ENCODE measurements at regions not wholly inside any gene's neighbourhood (a gene's known extent, or its start where the extent isn't known, plus 50 kb on each side); places are given as distances from the start of the nearest gene placed in this dataset.
"Not testable (repeated sequence)": the region's sequence is repeated elsewhere in the genome, so short reads cannot be mapped to it uniquely, and the experiment has no call there.

DNA sequence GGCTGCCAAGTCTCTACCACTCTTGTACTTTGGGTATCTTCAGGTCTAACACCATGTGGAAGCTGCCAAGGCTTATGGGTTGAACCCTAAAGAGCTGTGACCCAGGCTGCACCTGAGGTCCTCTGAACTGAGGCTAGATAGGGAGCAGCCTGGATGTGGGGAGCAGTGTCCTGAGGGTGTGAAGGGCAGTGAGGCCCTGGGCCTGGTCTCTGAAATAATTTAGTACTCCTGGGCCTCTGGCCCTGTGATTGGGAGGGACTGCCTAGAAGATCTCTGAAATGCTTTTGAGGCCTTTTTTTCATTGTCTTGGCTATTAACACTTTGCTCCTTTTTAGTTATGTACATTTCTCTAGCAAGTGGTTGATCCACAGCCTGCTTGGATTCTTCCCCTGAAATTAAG, 847.2 kb upstream of the B3GALT2 start:
- ATAC-seq = no peak
- DNase-seq (ENCODE audit: low spot score) = no peak

DNA sequence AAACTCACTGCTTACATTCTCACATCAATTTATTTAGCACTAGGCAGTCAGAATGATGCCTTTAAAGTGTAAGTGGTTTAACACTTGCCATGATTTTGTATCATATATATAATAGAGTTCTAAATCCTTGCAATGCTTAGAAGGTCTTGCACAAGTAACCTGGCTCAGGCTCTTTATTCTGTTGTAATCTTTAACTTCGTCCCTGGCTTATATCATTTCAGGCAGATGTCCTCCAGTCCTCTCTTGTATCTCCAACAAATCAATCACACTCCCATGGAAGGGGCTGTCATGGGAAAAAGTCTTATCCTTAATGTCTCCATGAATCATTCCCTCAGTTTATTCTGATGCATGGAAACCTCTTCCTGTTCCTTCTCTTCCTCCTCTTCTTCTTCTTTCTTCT, 841.6 kb upstream of the B3GALT2 start:
- peak; percentile 80 for ATAC-seq
- DNase-seq (ENCODE audit: low spot score) = no peak

DNA sequence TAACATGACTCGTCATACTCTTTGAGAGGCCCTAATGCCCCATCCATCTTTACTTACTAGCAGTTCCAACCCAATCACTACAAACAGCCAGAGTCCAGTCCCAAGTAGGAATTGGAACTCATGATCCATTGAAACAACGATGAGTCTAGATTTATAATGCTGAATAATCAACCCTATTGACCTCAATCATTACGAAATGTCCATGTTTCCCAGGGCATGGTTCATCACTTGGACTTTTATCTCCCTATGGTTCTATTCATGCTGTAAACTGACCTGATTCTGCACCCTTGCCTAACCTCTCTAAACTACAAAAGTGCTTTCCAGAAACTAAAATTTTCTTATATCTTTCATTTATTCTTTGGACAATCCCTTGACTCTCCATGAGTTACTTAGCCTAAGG, 840.0 kb upstream of the B3GALT2 start:
- ATAC-seq (peak; percentile 92), DNase-seq (ENCODE audit: low spot score) (peak; percentile 52)

DNA sequence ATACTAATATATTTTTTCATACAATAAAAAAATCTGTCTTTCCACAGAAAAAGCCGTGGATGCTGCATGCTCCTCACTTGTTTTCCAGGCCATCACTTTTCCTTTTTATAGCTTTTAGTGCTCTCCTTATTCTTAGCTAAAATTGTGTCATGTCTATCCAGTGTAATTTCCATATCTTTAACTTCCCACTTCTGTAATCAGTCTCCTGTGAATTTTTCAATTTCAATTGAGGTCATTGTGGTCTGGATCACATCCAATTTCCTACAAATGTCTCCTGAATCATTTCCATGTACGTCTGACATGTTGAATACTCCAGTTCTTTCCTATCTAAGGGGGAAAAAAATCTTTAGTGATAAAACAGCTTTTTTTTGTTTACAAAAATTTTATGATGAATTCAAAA, 838.2 kb upstream of the B3GALT2 start:
- ATAC-seq = no peak
- DNase-seq (ENCODE audit: low spot score) = no peak

DNA sequence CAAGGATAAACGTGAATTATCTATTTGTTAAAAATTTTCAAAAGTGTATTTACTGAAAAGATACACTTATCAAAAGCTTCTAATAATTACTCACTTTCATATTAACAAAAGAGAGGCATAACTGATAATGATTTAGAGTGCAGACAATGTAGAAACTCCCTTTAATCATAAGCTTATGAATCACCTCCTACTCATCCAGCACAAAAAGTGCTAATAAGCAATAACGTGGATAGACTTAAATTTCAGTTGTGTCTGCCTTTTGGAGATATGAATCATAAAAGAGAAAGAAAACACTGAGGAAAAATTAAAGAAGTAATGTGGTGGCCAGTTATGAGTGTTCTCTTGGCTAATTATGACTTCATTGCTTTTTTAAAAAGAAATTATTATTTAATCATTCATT, 827.6 kb upstream of the B3GALT2 start:
- ATAC-seq = no peak

GRCh38 chr1:194013561-194013960, 827.1 kb upstream of the B3GALT2 start:
- DNase-seq (ENCODE audit: low spot score) (no peak), ATAC-seq (no peak)

More for the DNA sequence above, 827.6 kb upstream of the B3GALT2 start:
- DNase-seq (ENCODE audit: low spot score) = no peak

DNA sequence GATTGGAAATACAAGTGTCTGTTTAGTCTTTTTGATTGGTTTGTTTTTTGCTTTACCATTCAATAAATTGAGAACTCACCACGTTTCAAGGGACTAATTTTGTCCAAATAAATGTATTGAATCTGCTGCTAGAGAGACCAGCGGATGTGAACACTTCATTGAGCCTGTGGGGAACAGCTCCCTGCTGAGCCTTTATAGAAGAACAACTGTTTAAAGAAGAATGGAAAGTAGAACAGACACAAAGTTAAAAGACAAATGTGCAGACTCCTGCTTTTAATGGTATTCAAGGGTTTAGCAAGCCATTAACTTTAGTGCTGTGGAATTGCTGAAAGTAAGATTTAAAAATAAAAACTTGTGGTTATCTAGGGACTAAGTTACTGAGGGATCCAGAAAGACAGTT, 817.7 kb upstream of the B3GALT2 start:
- DNase-seq (ENCODE audit: low spot score) (no peak), ATAC-seq (no peak)

DNA sequence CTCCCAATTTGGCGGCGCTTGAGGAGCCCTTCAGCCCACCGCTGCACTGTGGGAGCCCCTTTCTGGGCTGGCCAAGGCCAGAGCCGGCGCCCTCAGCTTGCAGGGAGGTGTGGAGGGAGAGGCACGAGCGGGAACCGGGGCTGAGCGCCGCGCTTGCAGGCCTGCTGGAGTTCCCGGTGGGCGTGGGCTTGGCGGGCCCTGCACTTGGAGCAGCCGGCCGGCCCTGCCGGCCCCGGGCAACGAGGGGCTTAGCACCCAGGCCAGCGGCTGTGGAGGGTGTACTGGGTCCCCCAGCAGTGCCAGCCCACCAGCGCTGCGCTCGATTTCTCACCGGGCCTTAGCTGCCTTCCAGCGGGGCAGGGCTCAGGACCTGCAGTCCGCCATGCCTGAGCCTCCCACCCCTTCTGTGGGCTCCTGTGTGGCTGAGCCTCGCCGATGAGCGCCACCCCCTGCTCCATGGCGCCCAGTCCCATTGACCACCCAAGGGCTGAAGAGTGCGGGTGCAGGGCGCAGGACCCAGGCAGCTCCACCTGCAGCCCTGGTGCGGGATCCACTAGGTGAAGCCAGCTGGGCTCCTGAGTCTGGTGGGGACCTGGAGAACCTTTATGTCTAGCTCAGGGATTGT, 815.4 kb upstream of the B3GALT2 start:
- DNase-seq (ENCODE audit: low spot score); ATAC-seq: not testable (repeated sequence)

DNA sequence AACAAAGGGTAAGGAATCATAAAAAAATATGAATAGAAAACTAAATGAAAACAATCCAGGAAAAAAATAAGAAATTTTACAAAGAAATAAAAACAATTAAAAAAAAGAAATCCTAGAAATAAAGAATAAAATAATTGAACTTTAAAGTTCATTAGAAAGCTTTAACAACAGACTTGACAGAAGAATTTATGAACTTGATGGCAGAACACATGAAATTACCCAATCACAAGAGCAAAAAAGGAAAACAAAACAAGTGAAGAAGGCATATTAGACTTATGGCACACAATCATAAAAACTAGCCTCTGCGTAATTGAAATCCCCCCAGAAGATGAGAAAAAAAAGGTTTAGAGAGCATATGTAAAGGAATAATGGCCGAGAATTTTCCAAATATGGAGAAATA, 802.5 kb upstream of the B3GALT2 start:
- ATAC-seq (no peak), DNase-seq (ENCODE audit: low spot score) (no peak)

DNA sequence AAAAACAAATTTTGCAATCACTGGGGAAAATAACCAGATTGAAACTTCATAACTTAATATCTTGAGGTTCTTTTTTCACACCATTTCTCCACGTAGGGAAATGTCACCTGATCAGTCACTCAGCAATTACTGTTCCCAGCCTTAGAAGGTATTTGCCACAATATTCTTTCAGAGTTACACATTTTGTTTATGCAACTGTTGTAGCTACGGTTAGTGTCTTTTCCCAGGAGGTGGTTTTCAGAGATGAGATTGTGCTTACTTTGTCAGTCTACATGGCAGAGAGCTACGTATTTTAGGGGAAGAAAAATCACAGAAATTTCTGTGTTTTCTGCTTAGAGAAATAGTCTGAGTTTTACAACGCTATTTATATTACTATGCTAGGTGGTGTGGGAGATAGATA, 792.8 kb upstream of the B3GALT2 start:
- DNase-seq (ENCODE audit: low spot score) (no peak), ATAC-seq (no peak)

GRCh38 chr1:193974286-193974798, 787.9 kb upstream of the B3GALT2 start:
- ATAC-seq (no peak), DNase-seq (ENCODE audit: low spot score) (no peak)

- ATAC-seq (no peak), DNase-seq (ENCODE audit: low spot score) (no peak)
Measured at GRCh38 chr1:193973428-193973827, 787.0 kb upstream of the B3GALT2 start.

GRCh38 chr1:193971595-193971994, 785.2 kb upstream of the B3GALT2 start:
- DNase-seq (ENCODE audit: low spot score) (no peak), ATAC-seq (no peak)

- DNase-seq (ENCODE audit: low spot score) (no peak), ATAC-seq (no peak)
Measured at GRCh38 chr1:193960499-193960898, 774.1 kb upstream of the B3GALT2 start.

DNA sequence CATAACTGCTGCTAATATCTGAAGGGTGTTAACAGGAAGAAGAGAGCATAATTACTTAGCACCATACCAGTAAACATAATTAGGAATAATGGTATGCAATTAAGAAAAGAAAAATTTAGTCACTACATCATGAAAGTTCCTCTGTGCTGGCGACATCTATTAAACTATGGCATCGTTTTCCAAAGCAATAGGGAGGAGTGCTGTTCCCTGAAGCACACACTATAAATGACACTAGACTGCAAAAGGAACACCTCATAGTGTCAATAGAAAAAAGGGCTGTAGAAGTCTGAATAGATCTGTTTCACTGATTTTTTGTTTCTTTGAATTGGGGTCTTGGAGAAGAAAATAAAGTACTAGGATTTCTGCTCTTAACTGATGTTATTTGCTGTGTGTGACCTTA, 773.6 kb upstream of the B3GALT2 start:
- DNase-seq (ENCODE audit: low spot score) (no peak), ATAC-seq (no peak)

GRCh38 chr1:193957556-193958095, 771.2 kb upstream of the B3GALT2 start:
- no peak for DNase-seq (ENCODE audit: low spot score)
- ATAC-seq = no peak

DNA sequence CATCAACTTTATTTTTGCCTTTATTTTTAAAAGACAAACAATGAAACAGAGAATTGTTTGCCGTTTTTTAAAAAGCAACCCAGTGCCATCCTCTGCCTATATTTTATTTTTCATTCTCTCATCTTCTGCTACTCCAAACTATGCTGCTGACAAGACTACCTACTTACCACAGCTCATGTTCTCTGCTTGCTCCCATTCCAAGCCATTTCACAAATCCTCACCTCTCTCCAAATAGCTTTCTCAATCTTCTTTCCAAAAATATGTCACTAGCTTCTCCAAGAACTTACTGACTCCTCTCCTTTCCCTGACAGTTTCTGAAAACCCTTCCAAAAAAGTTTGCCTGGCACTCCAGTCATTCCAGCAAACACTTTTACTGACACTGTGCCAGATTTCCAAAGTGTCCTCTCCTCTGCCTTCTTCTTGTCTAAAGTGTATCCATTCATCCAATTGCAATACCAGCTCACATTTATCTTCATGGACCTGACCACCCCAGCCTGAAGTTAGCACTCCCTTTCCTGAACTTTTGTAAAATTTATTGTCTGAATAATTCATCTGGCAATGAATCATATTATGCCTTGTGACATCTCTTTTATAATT, 766.5 kb upstream of the B3GALT2 start:
- peak; percentile 21 for ATAC-seq
- no peak for DNase-seq (ENCODE audit: low spot score)

GRCh38 chr1:193951984-193952383, 765.6 kb upstream of the B3GALT2 start:
- ATAC-seq (peak; percentile 97), DNase-seq (ENCODE audit: low spot score) (no peak)

DNA sequence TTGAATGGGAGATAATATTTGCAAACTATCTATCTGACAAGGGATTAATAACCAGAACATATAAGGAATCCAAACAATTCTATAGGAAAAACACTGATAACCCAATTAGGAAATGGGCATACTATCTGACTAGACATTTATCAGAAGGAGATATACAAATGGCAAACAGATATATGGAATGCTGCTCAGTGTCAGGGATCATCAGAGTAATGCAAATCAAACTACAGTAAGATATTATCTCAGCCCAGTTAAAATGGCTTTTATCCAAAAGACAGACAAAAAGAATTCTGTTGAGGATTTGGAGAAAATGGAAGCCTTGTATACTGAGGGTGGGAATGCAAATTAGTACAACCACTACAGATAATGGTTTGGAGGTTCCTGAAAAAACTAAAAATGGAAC, 758.0 kb upstream of the B3GALT2 start:
- ATAC-seq = no peak
- no peak for DNase-seq (ENCODE audit: low spot score)

GRCh38 chr1:193940176-193940575, 753.8 kb upstream of the B3GALT2 start:
- ATAC-seq (peak; percentile 68), DNase-seq (ENCODE audit: low spot score) (no peak)

GRCh38 chr1:193939585-193939984, 753.2 kb upstream of the B3GALT2 start:
- ATAC-seq = peak; percentile 89
- peak; percentile 50 for DNase-seq (ENCODE audit: low spot score)

GRCh38 chr1:193937308-193937707, 750.9 kb upstream of the B3GALT2 start:
- no peak for DNase-seq (ENCODE audit: low spot score)
- no peak for ATAC-seq

DNA sequence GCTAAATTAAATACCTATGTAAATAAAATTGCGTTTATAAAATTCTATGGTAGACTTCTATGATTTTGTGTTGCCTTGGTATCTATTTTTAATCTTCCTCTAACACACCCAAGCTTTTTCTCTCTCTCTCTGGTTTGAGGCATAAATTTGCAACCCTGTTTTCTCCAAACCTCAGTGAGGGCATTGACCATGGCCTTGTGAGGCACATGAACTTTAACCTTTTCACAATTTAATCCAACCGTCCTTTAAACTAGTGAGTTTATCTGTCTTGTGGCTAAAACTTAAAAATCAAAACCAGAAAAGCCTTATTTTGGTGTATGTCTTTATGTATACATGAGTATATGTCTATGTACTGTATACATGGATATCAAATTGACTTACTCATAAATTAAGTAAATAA, 746.6 kb upstream of the B3GALT2 start:
- DNase-seq (ENCODE audit: low spot score) (no peak), ATAC-seq (peak; percentile 87)

Measured in left lobe of liver (tissue), 2 donors.